ENCODE measurements at regions not wholly inside any gene's neighbourhood (a gene's known extent, or its start where the extent isn't known, plus 50 kb on each side); places are given as distances from the start of the nearest gene placed in this dataset.

DNA sequence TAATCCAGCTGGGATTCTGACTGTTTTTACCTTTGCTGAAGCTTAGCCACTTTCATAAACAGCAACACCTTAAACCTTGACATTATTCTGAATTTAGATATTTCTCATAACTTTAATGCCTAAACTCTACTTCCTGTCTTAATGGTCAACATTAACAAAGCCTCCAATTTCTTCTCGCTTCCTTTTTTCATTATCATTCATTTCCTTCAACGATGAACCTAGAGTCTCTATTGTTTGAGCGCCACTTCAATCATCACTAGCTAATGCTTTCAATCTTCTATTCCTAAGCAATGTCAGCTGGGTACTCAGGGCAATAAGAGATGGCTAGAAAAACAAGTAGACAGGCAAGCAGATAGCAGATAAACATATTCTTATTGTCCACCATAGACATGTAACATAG lies 96.6 kb upstream of the TMEM196 start:
- intact Hi-C loops (cut with micrococcal nuclease): no loop called here

DNA sequence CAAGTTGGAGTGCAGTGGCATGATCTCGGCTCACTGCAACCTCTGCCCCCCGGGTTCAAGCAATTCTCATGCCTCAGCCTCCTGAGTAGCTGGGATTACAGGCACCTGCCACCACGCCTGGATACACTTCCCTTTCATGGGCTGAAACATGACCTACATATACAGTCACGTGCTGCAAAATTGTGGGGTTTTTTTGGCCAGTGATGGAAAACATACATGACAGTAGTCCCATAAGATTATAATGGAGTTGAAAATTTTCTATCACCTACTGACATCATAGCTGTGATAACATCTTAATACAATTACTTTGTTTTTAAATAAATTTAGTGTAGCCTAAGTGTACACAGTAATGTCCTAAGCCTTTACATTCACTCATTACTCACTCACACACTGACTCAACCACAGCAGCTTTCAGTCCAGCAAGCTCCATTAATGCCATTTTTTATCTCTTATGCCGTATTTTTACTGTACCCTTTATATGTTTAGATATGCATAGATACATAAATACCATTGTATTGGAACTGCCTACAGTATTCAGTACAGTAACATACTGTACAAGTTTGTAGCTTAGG lies 79.9 kb upstream of the TMEM196 start:
- Histone ChIP-seq H3K9me3 (replicated peaks) (no peaks in the 10 kb centered on the region), H3K27me3 (ENCODE audit: low read depth) (no peaks in the 10 kb centered on the region), H3K4me1 (no peaks in the 10 kb centered on the region), H3K27ac (replicated peaks) (no peak overlapping the region), H3K4me3 (no peak overlapping the region), H3K36me3 (no peaks in the 10 kb centered on the region)
- DNase-seq: no peak
- no peak for TF ChIP-seq CTCF (IDR thresholded peaks at IDR 0.05; ENCODE audit: borderline replicate concordance)
- intact Hi-C loops (cut with micrococcal nuclease): no loop called here

More for the DNA sequence above, 96.6 kb upstream of the TMEM196 start:
- Histone ChIP-seq H3K27me3 (ENCODE audit: low read depth) (no peaks in the 10 kb centered on the region), H3K36me3 (no peaks in the 10 kb centered on the region), H3K9me3 (replicated peaks) (no peaks in the 10 kb centered on the region), H3K4me3 (no peak overlapping the region), H3K27ac (replicated peaks) (no peak overlapping the region), H3K4me1 (no peaks in the 10 kb centered on the region)
- no peak for DNase-seq
- TF ChIP-seq CTCF (IDR thresholded peaks at IDR 0.05; ENCODE audit: borderline replicate concordance): no peak

DNA sequence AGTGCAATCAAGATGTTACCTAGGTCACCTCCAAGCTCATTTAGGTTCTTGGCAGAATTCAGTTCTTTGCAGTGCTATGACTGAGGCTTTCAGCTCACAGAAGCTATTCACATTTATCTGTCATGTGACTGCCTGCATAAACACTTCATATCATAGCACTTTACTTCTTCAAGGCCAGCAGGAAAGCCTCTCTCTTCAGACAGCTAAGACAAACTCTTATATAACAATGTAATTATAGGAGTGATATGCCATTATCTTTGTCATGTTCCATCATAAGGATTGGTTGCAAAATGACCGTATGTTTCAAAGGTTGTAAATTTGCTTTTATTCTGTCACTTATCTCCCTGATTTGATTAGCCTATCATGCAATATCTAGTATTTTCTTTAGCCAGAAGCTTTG lies 78.8 kb upstream of the TMEM196 start:
- Histone ChIP-seq H3K4me1 (no peaks in the 10 kb centered on the region), H3K36me3 (no peaks in the 10 kb centered on the region), H3K9me3 (replicated peaks) (no peaks in the 10 kb centered on the region), H3K4me3 (no peak overlapping the region), H3K27me3 (ENCODE audit: low read depth) (no peaks in the 10 kb centered on the region), H3K27ac (replicated peaks) (no peak overlapping the region)
- DNase-seq: no peak
- intact Hi-C loops (cut with micrococcal nuclease): no loop called here
- no peak for TF ChIP-seq CTCF (IDR thresholded peaks at IDR 0.05; ENCODE audit: borderline replicate concordance)

- Histone ChIP-seq H3K27me3 (ENCODE audit: low read depth) (no peaks in the 10 kb centered on the region), H3K36me3 (no peaks in the 10 kb centered on the region), H3K4me1 (no peaks in the 10 kb centered on the region), H3K4me3 (no peak overlapping the region), H3K27ac (replicated peaks) (no peak overlapping the region), H3K9me3 (replicated peaks) (no peaks in the 10 kb centered on the region)
- no peak for TF ChIP-seq CTCF (IDR thresholded peaks at IDR 0.05; ENCODE audit: borderline replicate concordance)
- intact Hi-C loops (cut with micrococcal nuclease): no loop called here
- no peak for DNase-seq
Measured at GRCh38 chr7:19851504-19851903, 78.1 kb upstream of the TMEM196 start.

DNA sequence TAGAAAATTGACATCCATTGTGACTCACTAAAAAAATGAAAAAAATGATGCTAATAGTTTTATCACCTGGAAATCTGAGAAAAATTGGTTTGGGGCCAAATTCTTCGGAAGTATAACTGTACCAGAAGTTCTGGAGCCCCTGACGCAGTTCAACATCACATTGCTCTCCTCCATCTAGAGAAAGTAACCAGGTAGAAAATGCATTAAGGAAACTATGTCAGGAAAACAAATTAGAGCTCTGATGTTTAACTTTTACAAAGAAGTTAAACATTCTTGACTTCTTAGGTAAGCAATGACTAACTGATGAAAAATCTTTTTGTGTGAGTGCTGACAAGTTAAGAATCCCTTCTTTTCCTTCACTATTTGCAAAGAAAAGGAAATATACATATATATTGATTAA lies 61.1 kb upstream of the TMEM196 start:
- no peak for DNase-seq
- no peak overlapping the region for H3K4me3 ChIP-seq
- no peaks in the 10 kb centered on the region for H3K27me3 ChIP-seq (ENCODE audit: low read depth)
- no peak for TF ChIP-seq CTCF (IDR thresholded peaks at IDR 0.05; ENCODE audit: borderline replicate concordance)
- H3K9me3 ChIP-seq (replicated peaks): peaks cover 4% of the 10 kb centered on the region
- H3K4me1 ChIP-seq: no peaks in the 10 kb centered on the region
- intact Hi-C loops (cut with micrococcal nuclease): no loop called here
- H3K36me3 ChIP-seq: no peaks in the 10 kb centered on the region
- H3K27ac ChIP-seq (replicated peaks): no peak overlapping the region

Measured in left ventricle myocardium inferior (tissue), 1 donor.